ENCODE measurements at regions not wholly inside any gene's neighbourhood (a gene's known extent, or its start where the extent isn't known, plus 50 kb on each side); places are given as distances from the start of the nearest gene placed in this dataset.

DNA sequence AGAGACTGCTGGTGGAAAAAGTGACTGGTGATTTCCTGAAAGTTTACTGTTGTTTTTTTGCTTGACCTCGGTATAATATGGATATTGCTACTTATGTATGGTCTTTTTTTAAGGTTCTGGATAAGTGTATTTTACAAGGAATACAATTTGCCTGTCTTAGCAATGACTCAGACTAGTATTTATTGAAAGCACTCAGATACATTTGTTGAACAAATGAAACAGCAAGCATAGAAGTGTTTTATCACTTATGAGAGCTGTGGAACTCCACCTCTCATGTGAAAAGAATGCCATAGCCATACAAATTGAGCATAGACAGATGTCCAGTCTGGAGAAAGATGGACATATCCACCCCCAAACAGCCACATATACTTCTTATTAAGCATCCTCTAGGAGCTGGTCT is 340.4 kb upstream of the FBXO33 start:
- no peaks in the 10 kb centered on the region for H3K36me3 ChIP-seq
- H3K27me3 ChIP-seq (ENCODE audit: insufficient read depth, low read depth, severe bottlenecking) = peaks cover 22% of the 10 kb centered on the region
- no peak overlapping the region for H3K4me3 ChIP-seq (ENCODE audit: low read depth, low read length)
- DNase-seq = no peak
- no peak overlapping the region for H3K27ac ChIP-seq
- TF ChIP-seq, protein P1, sequence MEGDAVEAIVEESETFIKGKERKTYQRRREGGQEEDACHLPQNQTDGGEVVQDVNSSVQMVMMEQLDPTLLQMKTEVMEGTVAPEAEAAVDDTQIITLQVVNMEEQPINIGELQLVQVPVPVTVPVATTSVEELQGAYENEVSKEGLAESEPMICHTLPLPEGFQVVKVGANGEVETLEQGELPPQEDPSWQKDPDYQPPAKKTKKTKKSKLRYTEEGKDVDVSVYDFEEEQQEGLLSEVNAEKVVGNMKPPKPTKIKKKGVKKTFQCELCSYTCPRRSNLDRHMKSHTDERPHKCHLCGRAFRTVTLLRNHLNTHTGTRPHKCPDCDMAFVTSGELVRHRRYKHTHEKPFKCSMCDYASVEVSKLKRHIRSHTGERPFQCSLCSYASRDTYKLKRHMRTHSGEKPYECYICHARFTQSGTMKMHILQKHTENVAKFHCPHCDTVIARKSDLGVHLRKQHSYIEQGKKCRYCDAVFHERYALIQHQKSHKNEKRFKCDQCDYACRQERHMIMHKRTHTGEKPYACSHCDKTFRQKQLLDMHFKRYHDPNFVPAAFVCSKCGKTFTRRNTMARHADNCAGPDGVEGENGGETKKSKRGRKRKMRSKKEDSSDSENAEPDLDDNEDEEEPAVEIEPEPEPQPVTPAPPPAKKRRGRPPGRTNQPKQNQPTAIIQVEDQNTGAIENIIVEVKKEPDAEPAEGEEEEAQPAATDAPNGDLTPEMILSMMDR (IDR thresholded peaks at IDR 0.05; ENCODE audit: low read depth, low read length) = no peak
- no peaks in the 10 kb centered on the region for H3K9me3 ChIP-seq (ENCODE audit: severe bottlenecking)

DNA sequence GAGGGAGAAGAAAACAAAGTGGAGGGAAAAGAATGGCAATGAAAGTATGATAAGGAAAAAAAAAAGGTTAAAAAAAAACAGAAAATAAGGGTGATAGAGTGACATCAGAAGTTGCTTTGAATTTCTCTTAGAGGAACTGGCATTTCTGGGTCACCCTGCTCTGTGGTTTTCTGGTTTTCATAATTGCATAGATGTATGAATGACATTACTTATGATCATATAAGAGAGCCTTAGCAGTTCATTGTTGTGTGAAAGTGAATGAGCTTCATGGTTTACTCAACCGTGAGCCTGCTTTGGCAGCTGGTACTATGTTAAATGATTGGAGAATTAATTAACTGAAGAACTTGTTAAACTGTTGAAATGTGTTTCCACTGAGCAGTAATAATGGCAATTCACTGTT is 336.4 kb upstream of the FBXO33 start:
- Histone ChIP-seq H3K27ac (no peak overlapping the region), H3K4me3 (ENCODE audit: low read depth, low read length) (no peak overlapping the region), H3K36me3 (no peaks in the 10 kb centered on the region), H3K27me3 (ENCODE audit: insufficient read depth, low read depth, severe bottlenecking) (peaks cover 59% of the 10 kb centered on the region), H3K9me3 (ENCODE audit: severe bottlenecking) (no peaks in the 10 kb centered on the region)
- TF ChIP-seq, protein P1 (IDR thresholded peaks at IDR 0.05; ENCODE audit: low read depth, low read length) = no peak
- no peak for DNase-seq

DNA sequence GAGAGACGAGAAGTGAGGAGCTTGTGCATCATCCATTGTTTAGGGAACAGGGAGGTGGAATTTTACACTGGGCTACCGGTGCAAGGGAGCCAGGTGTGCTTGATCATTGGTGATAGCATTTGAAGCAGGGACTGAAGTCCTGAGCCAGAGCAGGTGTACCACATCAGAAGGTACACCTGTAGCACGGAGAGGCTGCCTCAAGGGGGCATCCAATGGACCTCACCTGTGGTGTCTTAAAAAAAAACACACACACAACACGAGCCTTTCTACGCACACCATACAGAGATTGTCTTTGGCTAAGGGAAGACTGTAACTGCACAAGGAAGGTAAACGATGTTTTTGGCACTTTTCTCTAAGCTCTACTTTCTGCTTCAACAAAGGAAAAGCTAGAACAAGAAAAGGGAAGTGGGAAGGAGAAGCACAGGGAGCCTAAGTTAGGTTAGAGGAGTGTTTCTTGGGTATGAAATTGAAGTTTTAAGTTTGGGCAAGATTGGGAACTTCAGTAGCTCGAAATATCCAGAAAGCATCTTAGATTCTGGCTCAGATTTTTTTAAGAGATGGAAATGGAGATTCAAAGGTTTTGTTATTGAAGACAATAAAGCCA is 334.3 kb upstream of the FBXO33 start:
- H3K27me3 ChIP-seq (ENCODE audit: insufficient read depth, low read depth, severe bottlenecking) = peaks cover 75% of the 10 kb centered on the region
- TF ChIP-seq, protein P1 (IDR thresholded peaks at IDR 0.05; ENCODE audit: low read depth, low read length) = no peak
- DNase-seq = no peak
- no peaks in the 10 kb centered on the region for H3K36me3 ChIP-seq
- no peak overlapping the region for H3K27ac ChIP-seq
- no peak overlapping the region for H3K4me3 ChIP-seq (ENCODE audit: low read depth, low read length)
- no peaks in the 10 kb centered on the region for H3K9me3 ChIP-seq (ENCODE audit: severe bottlenecking)

DNA sequence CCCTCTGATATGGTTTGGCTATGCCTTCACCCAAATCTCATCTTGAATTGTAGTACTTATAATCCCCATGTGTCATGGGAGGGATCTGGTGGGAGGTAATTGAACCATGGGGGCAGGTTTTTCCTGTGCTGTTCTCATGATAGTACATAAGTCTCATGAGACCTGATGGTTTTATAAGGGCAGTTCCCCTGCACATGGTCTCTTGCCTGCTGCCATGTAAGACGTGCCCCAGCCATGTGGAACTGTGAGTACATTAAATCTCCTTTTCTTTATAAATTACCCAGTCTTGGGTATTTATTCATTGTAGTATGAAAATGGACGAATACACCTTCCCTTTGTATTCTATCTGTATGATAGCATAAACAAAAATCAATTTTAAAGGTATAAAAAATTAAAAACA is 333.4 kb upstream of the FBXO33 start:
- TF ChIP-seq, protein P1 (IDR thresholded peaks at IDR 0.05; ENCODE audit: low read depth, low read length) = no peak
- no peak overlapping the region for H3K27ac ChIP-seq
- H3K36me3 ChIP-seq = no peaks in the 10 kb centered on the region
- H3K27me3 ChIP-seq (ENCODE audit: insufficient read depth, low read depth, severe bottlenecking) = peaks cover 82% of the 10 kb centered on the region
- no peak for DNase-seq
- no peaks in the 10 kb centered on the region for H3K9me3 ChIP-seq (ENCODE audit: severe bottlenecking)
- no peak overlapping the region for H3K4me3 ChIP-seq (ENCODE audit: low read depth, low read length)

DNA sequence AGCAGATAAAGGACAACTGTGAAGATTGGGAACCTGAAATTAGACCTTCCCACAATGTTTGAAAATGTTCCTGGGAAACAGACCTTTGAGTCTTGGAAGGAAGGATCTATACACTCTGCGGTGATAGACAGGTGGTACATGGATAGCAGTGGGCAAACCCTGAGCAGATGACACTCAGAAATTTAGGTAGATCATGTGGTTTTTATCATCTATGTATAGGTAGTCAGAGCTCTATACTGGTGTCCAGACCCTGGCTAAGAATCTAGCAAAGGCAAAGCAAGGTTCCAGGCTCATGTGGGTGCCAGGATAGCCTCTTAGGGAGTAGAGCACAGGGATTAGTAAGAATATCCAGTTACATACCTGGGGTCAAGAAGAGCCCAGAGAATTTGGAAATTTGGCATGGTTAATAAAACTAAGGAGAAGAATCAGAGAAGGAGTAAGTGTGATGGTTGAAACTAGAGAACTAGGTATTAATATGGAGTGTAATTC is 331.2 kb upstream of the FBXO33 start:
- DNase-seq = no peak
- Histone ChIP-seq H3K9me3 (ENCODE audit: severe bottlenecking) (no peaks in the 10 kb centered on the region), H3K27me3 (ENCODE audit: insufficient read depth, low read depth, severe bottlenecking) (peaks cover 78% of the 10 kb centered on the region), H3K36me3 (no peaks in the 10 kb centered on the region), H3K27ac (no peak overlapping the region), H3K4me3 (ENCODE audit: low read depth, low read length) (no peak overlapping the region)
- TF ChIP-seq, protein P1 (IDR thresholded peaks at IDR 0.05; ENCODE audit: low read depth, low read length) = no peak

All from WERI-Rb-1 (cell line).